Spleen (tissue), 11 donors: ENCODE measurements at regions not wholly inside any gene's neighbourhood (a gene's known extent, or its start where the extent isn't known, plus 50 kb on each side); places are given as distances from the start of the nearest gene placed in this dataset.

Source experiments
- DNase-seq: peaks from one replicate; pipeline ENCODE4 v3.0.0-alpha.2; 2020
- H3K27ac ChIP-seq, 8 donors: fragments of 200-600 bp; sonication (generic) in 7 of 8; 1 replicate in 4 of 8; 2 replicates in 4 of 8; pipeline versions ENCODE4 v1.5.0 to v1.8.0; 2016 to 2021; ENCODE audit warnings: inconsistent platforms in 4 of 8, mild to moderate bottlenecking in 4 of 8, moderate library complexity in 1 of 8
- H3K27me3 ChIP-seq, 7 donors: fragments of 200-600 bp; sonication (generic) in 6 of 7; replicated peaks in 1 of 7; 1 replicate in 4 of 7; 2 replicates in 3 of 7; pipeline versions ENCODE4 v1.5.0 to v1.8.0; 2016 to 2021; ENCODE audit warnings: inconsistent platforms in 3 of 7, mild to moderate bottlenecking in 1 of 7
- H3K36me3 ChIP-seq, 6 donors: fragments of 200-600 bp; sonication (generic) in 5 of 6; 1 replicate in 4 of 6; 2 replicates in 2 of 6; pipeline versions ENCODE4 v1.5.0 to v1.8.0; 2016 to 2021; ENCODE audit warnings: inconsistent platforms in 2 of 6
- H3K4me1 ChIP-seq, 6 donors: fragments of 200-600 bp; sonication (generic) in 5 of 6; 1 replicate in 3 of 6; 2 replicates in 3 of 6; pipeline versions ENCODE4 v1.5.0 to v1.8.0; 2016 to 2021; ENCODE audit warnings: inconsistent platforms in 3 of 6
- H3K4me3 ChIP-seq, 8 donors: fragments of 200-600 bp; sonication (generic) in 7 of 8; 1 replicate in 4 of 8; 2 replicates in 4 of 8; pipeline versions ENCODE4 v1.5.0 to v1.8.0; 2016 to 2021; ENCODE audit warnings: inconsistent platforms in 4 of 8, mild to moderate bottlenecking in 4 of 8, moderate library complexity in 2 of 8
- H3K9me3 ChIP-seq, 8 donors: fragments of 200-600 bp; sonication (generic) in 7 of 8; 1 replicate in 4 of 8; 2 replicates in 4 of 8; pipeline versions ENCODE4 v1.5.0 to v1.8.0; 2016 to 2021; ENCODE audit warnings: inconsistent platforms in 4 of 8
- POLR2A ChIP-seq, 3 donors: fragments of 450-650 bp; IDR thresholded peaks; one replicate each; pipeline ENCODE4 v1.5.1; 2017; ENCODE audit warnings: antibody characterized with exemption in 3 of 3, mild to moderate bottlenecking in 1 of 3
- POLR2AphosphoS5 ChIP-seq, 3 donors: sonication (generic); formaldehyde crosslinking; IDR thresholded peaks; one replicate each; pipeline ENCODE4 v1.5.1; 2017; ENCODE audit warnings: antibody characterized with exemption in 3 of 3
- WGBS, 5 donors: extraction: QIAGEN DNeasy Blood & Tissue Kit in 3 of 5; methylation state at CpG; one replicate each; pipeline versions ENCODE4 v1.1.5 to v1.1.7; 2013 to 2018; 5-methylcytosine and 5-hydroxymethylcytosine counted together
- intact Hi-C: fragments of 100-400 bp; cut with DNase I; formaldehyde crosslinking; loops from one replicate; pipeline ENCODE4 v1.15.0; 2023; ENCODE audit warnings: low total_unique reads
- TF ChIP-seq, protein P1 (sequence below), 11 experiments: fragments of 200-600 bp in 7 of 11; fragments of 450-650 bp in 4 of 11; sonication (generic) in 4 of 11; IDR thresholded peaks in 8 of 11; conservative IDR thresholded peaks in 3 of 11; 1 replicate in 7 of 11; 2 replicates in 4 of 11; pipeline versions ENCODE4 v1.4.0 to v1.8.0; 2016 to 2021; ENCODE audit warnings: antibody characterized with exemption in 11 of 11, inconsistent platforms in 4 of 11, mild to moderate bottlenecking in 1 of 11
- donor health status: healthy with polysubstance abuse.
- donor health status: DM: no; HTN: no; CAD: no; lungs with moderate emphysema.
- donor health status: DM: no; HTN: no; CAD: no.
- donor health status: Bipolar disorder and iron deficiency.
- donor health status: healthy.
- donor health status: DM: no; HTN: no; CAD: no.
- donor health status: DM: yes; HTN: yes; CAD: no.

DNA sequence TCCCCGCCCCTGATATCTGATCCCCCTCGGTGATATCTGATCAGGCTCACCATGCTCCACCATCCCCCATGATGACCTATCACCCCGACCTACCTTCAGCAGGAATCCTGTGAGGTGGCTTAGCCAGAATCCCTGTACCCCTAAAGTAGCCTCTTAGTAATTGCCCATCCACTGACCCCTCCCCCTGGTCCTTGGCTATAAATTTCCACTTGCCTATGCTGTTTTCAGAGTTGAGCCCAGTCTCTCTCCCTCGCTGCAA, 177.5 kb upstream of the GGTLC1 start:
- 63 to 80% (median 70%) methylated on average over 4 of the region's 4 CpGs for WGBS, 5 donors
- intact Hi-C loops: no loop called here
- Histone ChIP-seq H3K9me3 (peaks cover 0 to under 1% (median 0%) of the 10 kb centered on the region in 8 donors), H3K4me1 (no peaks in the 10 kb centered on the region), H3K27me3 (peaks cover 0 to 6% (median 0%) of the 10 kb centered on the region in 7 donors), H3K27ac (no peak overlapping the region), H3K4me3 (no peak overlapping the region), H3K36me3 (no peaks in the 10 kb centered on the region)
- no peak for DNase-seq
- TF ChIP-seq POLR2A (IDR thresholded peaks at IDR 0.05): no peak
- TF ChIP-seq POLR2AphosphoS5 (IDR thresholded peaks at IDR 0.05): no peak
- TF ChIP-seq, protein P1, sequence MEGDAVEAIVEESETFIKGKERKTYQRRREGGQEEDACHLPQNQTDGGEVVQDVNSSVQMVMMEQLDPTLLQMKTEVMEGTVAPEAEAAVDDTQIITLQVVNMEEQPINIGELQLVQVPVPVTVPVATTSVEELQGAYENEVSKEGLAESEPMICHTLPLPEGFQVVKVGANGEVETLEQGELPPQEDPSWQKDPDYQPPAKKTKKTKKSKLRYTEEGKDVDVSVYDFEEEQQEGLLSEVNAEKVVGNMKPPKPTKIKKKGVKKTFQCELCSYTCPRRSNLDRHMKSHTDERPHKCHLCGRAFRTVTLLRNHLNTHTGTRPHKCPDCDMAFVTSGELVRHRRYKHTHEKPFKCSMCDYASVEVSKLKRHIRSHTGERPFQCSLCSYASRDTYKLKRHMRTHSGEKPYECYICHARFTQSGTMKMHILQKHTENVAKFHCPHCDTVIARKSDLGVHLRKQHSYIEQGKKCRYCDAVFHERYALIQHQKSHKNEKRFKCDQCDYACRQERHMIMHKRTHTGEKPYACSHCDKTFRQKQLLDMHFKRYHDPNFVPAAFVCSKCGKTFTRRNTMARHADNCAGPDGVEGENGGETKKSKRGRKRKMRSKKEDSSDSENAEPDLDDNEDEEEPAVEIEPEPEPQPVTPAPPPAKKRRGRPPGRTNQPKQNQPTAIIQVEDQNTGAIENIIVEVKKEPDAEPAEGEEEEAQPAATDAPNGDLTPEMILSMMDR (IDR thresholded peaks at IDR 0.05 in 8 of 11, conservative IDR thresholded peaks at IDR 0.05 in 3 of 11): no peak

DNA sequence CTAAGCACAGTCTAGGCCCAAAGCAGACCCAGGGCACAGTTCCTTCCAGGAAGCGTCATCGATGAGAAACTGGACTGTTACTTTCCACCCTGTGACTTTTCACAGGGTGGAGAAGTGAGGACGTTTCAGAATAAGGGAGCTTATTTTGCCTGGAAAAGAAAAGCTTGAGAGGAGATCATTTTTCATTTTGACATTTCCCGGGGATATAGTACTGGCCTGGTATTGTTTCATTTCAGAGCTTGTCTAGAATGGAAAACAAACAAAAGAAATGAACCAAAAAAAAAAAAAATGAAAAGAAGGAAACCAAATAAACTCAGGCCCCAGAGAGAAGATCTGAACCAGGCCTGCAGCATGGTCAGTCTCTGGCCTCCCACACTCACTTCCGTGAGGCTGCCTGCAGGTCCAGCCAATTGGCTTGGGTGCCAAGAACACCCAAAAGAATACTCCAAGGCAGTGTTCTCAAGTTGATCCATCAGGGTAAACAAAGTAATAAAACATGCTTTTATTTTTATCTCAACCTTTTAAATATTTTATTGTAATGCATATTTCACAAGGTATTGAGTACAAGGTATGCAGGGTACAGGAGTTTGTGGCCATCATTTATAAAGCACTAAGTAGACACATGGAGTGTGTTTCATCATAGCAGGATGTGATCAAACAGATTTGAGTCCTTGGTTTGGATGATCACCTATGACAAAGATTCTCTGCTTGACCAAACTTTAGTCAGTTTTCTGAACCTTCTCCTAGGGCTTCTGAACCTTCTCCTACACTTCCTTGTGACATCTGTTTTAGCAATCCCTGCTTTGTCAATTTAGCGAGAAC, 176.9 kb upstream of the GGTLC1 start:
- Histone ChIP-seq H3K27me3 (peaks cover 0 to 6% (median 0%) of the 10 kb centered on the region in 7 donors), H3K36me3 (no peaks in the 10 kb centered on the region), H3K9me3 (no peaks in the 10 kb centered on the region), H3K27ac (no peak overlapping the region), H3K4me1 (no peaks in the 10 kb centered on the region), H3K4me3 (no peak overlapping the region)
- TF ChIP-seq POLR2AphosphoS5 (IDR thresholded peaks at IDR 0.05): no peak
- no peak for TF ChIP-seq POLR2A (IDR thresholded peaks at IDR 0.05)
- TF ChIP-seq, protein P1 (IDR thresholded peaks at IDR 0.05 in 8 of 11, conservative IDR thresholded peaks at IDR 0.05 in 3 of 11): no peak
- no peak for DNase-seq
- intact Hi-C loops: no loop called here
- WGBS, 5 donors: 67 to 77% (median 72%) methylated on average over 6 of the region's 6 CpGs

DNA sequence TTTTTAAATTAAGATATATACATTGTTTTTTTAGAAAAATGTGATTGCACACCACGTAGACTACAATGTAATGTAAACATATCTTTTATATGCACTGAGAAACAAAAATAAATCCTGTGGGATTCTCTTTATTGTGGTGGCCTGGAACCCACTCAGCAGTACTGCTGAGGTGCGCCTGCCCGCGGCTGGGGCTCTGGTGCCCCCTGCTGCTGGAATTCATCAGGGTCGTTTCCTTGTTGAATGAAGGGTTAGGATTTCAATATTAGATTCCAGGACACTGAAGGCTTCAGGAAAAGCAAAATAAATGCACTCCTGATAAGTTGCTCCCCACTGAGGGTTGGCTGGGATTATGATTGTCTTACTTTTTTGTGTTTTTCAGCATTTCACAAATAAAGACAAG, 175.8 kb upstream of the GGTLC1 start:
- no peak for DNase-seq
- intact Hi-C loops: no loop called here

DNA sequence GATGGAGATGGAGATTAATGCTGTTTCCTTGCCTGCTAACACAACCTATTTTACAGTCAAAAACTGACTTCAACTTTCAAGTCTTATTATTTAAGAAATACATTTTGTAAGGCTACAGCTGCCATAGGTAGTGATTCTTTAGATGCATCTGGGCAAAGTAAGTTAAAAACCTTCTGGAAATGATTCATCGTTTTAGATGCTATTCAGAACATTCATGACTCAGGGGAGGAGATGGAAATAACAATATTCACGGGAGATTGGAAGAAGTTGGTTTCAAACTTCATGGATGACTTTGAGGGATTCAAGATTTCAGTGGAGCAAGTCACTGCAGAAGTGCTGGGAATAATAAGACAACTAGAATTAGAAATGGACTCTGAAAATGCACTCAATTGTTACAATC, 174.9 kb upstream of the GGTLC1 start:
- TF ChIP-seq, protein P1 (IDR thresholded peaks at IDR 0.05 in 8 of 11, conservative IDR thresholded peaks at IDR 0.05 in 3 of 11): no peak
- no peak for TF ChIP-seq POLR2AphosphoS5 (IDR thresholded peaks at IDR 0.05)
- TF ChIP-seq POLR2A (IDR thresholded peaks at IDR 0.05): no peak
- WGBS, 5 donors: 77 to 91% (median 84%) methylated on average over 2 of the region's 2 CpGs
- no peaks in the 10 kb centered on the region for H3K36me3 ChIP-seq
- DNase-seq: no peak
- no peaks in the 10 kb centered on the region for H3K4me1 ChIP-seq
- H3K27me3 ChIP-seq: peaks cover 0 to 5% (median 0%) of the 10 kb centered on the region in 7 donors
- intact Hi-C loops: no loop called here
- no peak overlapping the region for H3K4me3 ChIP-seq
- no peaks in the 10 kb centered on the region for H3K9me3 ChIP-seq
- no peak overlapping the region for H3K27ac ChIP-seq

More for the DNA sequence above, 175.8 kb upstream of the GGTLC1 start:
- TF ChIP-seq, protein P1 (IDR thresholded peaks at IDR 0.05 in 8 of 11, conservative IDR thresholded peaks at IDR 0.05 in 3 of 11): peak in 4 of 11 experiments; percentile 13 to 40 (median 29)
- no peak for TF ChIP-seq POLR2A (IDR thresholded peaks at IDR 0.05)
- TF ChIP-seq POLR2AphosphoS5 (IDR thresholded peaks at IDR 0.05): no peak
- Histone ChIP-seq H3K27ac (no peak overlapping the region), H3K4me1 (no peaks in the 10 kb centered on the region), H3K36me3 (no peaks in the 10 kb centered on the region), H3K9me3 (no peaks in the 10 kb centered on the region), H3K4me3 (no peak overlapping the region), H3K27me3 (peaks cover 0 to 5% (median 0%) of the 10 kb centered on the region in 7 donors)
- 58 to 71% (median 61%) methylated on average over 5 of the region's 5 CpGs for WGBS, 5 donors
